IMR-90 (cell line): ENCODE measurements at regions not wholly inside any gene's neighbourhood (a gene's known extent, or its start where the extent isn't known, plus 50 kb on each side); places are given as distances from the start of the nearest gene placed in this dataset.

Experiments used
- ATAC-seq: fragments of 200-7000 bp; cut with Tn5 transposase; 2 replicates; pipeline ENCODE4 v1.9.1; 2020; ENCODE audit warnings: low read depth, mild to moderate bottlenecking, moderate library complexity
- BruUV-seq: library from RNA; stranded (reverse); fragments of 400-500 nt; replicated peaks from 2 replicates; lab custom pipeline; 2021; lab: Mats Ljungman, UMichigan
- CTCF ChIA-PET: fragments of 300-600 bp; formaldehyde crosslinking; extraction: SDS; loops from one replicate; lab custom pipeline; 2021; ENCODE audit warnings: antibody characterized with exemption; lab: Yijun Ruan, JAX
- POLR2A ChIA-PET: fragments of 300-600 bp; sonication (Branson Sonifier 250); formaldehyde crosslinking; loops from one replicate; lab custom pipeline; 2022; ENCODE audit warnings: antibody characterized with exemption; ENCODE audit not compliant: unreplicated experiment; lab: Charles Lee
- DNase-seq: peaks from one replicate; pipeline ENCODE4 v3.0.0; 2013
- H2AFZ ChIP-seq: replicated peaks from 2 replicates; pipeline ENCODE3; 2013; ENCODE audit warnings: low read length, mild to moderate bottlenecking; ENCODE audit not compliant: poor library complexity
- H2AK5ac ChIP-seq: 2 replicates; pipeline ENCODE4 v1.6.1; 2013; ENCODE audit warnings: low read depth, low read length, inconsistent platforms
- H2AK9ac ChIP-seq: replicated peaks from 2 replicates; pipeline ENCODE3; 2013; ENCODE audit warnings: mild to moderate bottlenecking, low read depth, low read length, moderate library complexity; ENCODE audit not compliant: poor library complexity
- H2BK120ac ChIP-seq: 2 replicates; pipeline ENCODE4 v1.6.1; 2013; ENCODE audit warnings: low read depth, low read length, inconsistent platforms
- H2BK15ac ChIP-seq: 3 replicates; pipeline ENCODE4 v1.6.1; 2013; ENCODE audit warnings: low read depth, low read length, inconsistent platforms
- H2BK20ac ChIP-seq: 2 replicates; pipeline ENCODE4 v1.6.1; 2013; ENCODE audit warnings: low read depth, mild to moderate bottlenecking, inconsistent platforms, low read length, moderate library complexity
- H2BK5ac ChIP-seq: 2 replicates; pipeline ENCODE4 v1.6.1; 2013; ENCODE audit warnings: mild to moderate bottlenecking, low read depth, low read length, inconsistent platforms; ENCODE audit not compliant: poor library complexity, severe bottlenecking
- H3K14ac ChIP-seq: replicated peaks from 2 replicates; pipeline ENCODE4 v1.6.1; 2013; ENCODE audit warnings: low read depth, low read length, inconsistent platforms
- H3K18ac ChIP-seq: 2 replicates; pipeline ENCODE4 v1.6.1; 2013; ENCODE audit warnings: low read depth, low read length, control low read depth
- H3K23ac ChIP-seq: 2 replicates; pipeline ENCODE4 v1.6.1; 2013; ENCODE audit warnings: low read depth, low read length, inconsistent platforms
- H3K27ac ChIP-seq: 2 replicates; pipeline ENCODE4 v1.5.1; 2013; ENCODE audit warnings: mild to moderate bottlenecking, control low read depth, low read length; ENCODE audit not compliant: insufficient read depth
- H3K27me3 ChIP-seq: 2 replicates; pipeline ENCODE4 v1.6.1; 2013; ENCODE audit warnings: low read length; ENCODE audit not compliant: control insufficient read depth, insufficient read depth
- H3K36me3 ChIP-seq: 2 replicates; pipeline ENCODE4 v1.6.1; 2013; ENCODE audit warnings: low read length, mixed read lengths; ENCODE audit not compliant: control insufficient read depth, insufficient read depth
- H3K4ac ChIP-seq: 2 replicates; pipeline ENCODE4 v1.6.1; 2013; ENCODE audit warnings: low read depth, low read length, inconsistent platforms
- H3K4me1 ChIP-seq: 2 replicates; pipeline ENCODE4 v1.6.1; 2013; ENCODE audit warnings: low read length, mixed read lengths; ENCODE audit not compliant: control insufficient read depth, insufficient read depth
- H3K4me2 ChIP-seq: 2 replicates; pipeline ENCODE4 v1.6.1; 2013; ENCODE audit warnings: low read depth, mild to moderate bottlenecking, control low read depth, low read length, moderate library complexity
- H3K4me3 ChIP-seq: 2 replicates; pipeline ENCODE4 v1.5.1; 2013; ENCODE audit warnings: low read depth, mild to moderate bottlenecking, control low read depth, low read length, moderate library complexity; ENCODE audit not compliant: insufficient read depth
- H3K56ac ChIP-seq: 2 replicates; pipeline ENCODE4 v1.6.1; 2013; ENCODE audit warnings: low read length, inconsistent platforms; ENCODE audit not compliant: insufficient read depth; ENCODE audit errors: extremely low read depth
- H3K79me1 ChIP-seq, 2 experiments: 2 replicates each; pipeline ENCODE4 v1.6.1; 2013; ENCODE audit warnings: low read length in 2 of 2, inconsistent platforms in 1 of 2, low read depth in 1 of 2
- H3K9ac ChIP-seq: 2 replicates; pipeline ENCODE4 v1.6.1; 2013; ENCODE audit warnings: low read depth, low read length, control low read depth
- H3K9me1 ChIP-seq: 2 replicates; pipeline ENCODE4 v1.6.1; 2013; ENCODE audit warnings: low read length, inconsistent platforms; ENCODE audit not compliant: insufficient read depth
- H3K9me3 ChIP-seq: 2 replicates; pipeline ENCODE4 v1.6.1; 2013; ENCODE audit warnings: low read length; ENCODE audit not compliant: control insufficient read depth, insufficient read depth
- H4K20me1 ChIP-seq: 2 replicates; pipeline ENCODE4 v1.6.1; 2013; ENCODE audit warnings: low read length, inconsistent platforms; ENCODE audit not compliant: insufficient read depth
- H4K5ac ChIP-seq: 2 replicates; pipeline ENCODE4 v1.6.1; 2013; ENCODE audit warnings: mild to moderate bottlenecking, low read depth, low read length, control low read depth
- H4K8ac ChIP-seq, 2 experiments: 2 replicates each; pipeline ENCODE4 v1.6.1; 2013; ENCODE audit warnings: low read depth in 2 of 2, low read length in 2 of 2, control low read depth in 1 of 2, inconsistent platforms in 1 of 2
- H4K91ac ChIP-seq: 2 replicates; pipeline ENCODE4 v1.6.1; 2013; ENCODE audit warnings: low read depth, low read length, inconsistent platforms; ENCODE audit not compliant: insufficient read depth
- MAFK ChIP-seq: IDR thresholded peaks from 2 replicates; pipeline ENCODE4 v1.6.1; 2012; ENCODE audit warnings: low read depth, low read length, improper control_type of control experiment
- MAZ ChIP-seq: IDR thresholded peaks from 2 replicates; pipeline ENCODE4 v1.6.1; 2012; ENCODE audit warnings: low read depth, mild to moderate bottlenecking, low read length, improper control_type of control experiment, moderate library complexity, borderline replicate concordance
- WGBS, 2 experiments: methylation state at CpG; one replicate each; pipeline versions ENCODE4 v1.1.5 to v1.1.7; 2013; ENCODE audit warnings: missing lambda C conversion rate in 2 of 2; ENCODE audit not compliant: insufficient read length in 1 of 2; ENCODE audit errors: extremely low coverage in 2 of 2; 5-methylcytosine and 5-hydroxymethylcytosine counted together
- dilution Hi-C: fragments of 300-500 bp; cut with HindIII; formaldehyde crosslinking; loops from one replicate; pipeline ENCODE4 v1.14.3; 2018; ENCODE audit warnings: low sequenced_read_pairs; ENCODE audit not compliant: unreplicated experiment
- in situ Hi-C: fragments of 300-500 bp; cut with MboI; formaldehyde crosslinking; loops from 3 replicates; pipeline ENCODE4 v1.14.3; 2019; ENCODE audit warnings: low sequenced_read_pairs, inconsistent platforms, mixed read lengths
- intact Hi-C: fragments of 100-400 bp; cut with micrococcal nuclease; formaldehyde crosslinking; loops from 2 replicates; pipeline ENCODE4 v1.10.0; 2022

DNA sequence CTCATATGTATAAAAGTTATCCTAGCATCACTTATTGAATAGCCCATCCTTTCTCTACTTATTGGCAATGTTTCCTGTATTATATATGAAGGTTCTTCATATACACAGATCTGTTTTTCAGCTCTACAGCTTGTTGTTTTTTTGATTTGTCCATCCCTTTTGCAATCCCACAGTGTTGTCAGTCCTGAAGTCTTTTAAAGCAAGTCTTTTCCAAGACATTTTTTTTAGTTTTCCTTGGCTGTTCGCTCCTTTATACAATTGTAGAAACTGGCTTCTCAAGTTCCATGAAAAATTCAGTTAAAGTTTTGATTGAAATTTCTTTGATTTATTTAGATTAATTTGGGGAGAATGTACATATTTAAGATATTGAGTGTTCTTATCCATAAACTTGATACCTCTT lies 295.3 kb upstream of the SORL1-AS1 start:
- Histone ChIP-seq H3K9me3 (peaks cover 2% of the 10 kb centered on the region; the same call in 1 of the 2 replicates), H3K23ac (no peak overlapping the region), H3K4me3 (no peak overlapping the region), H2AK9ac (no peak overlapping the region), H3K4ac (no peak overlapping the region), H4K5ac (no peak overlapping the region), H3K79me1 (no peaks in the 10 kb centered on the region), H3K14ac (no peak overlapping the region), H2BK120ac (no peak overlapping the region), H3K9ac (no peak overlapping the region), H3K36me3 (no peaks in the 10 kb centered on the region), H2AK5ac (no peak overlapping the region), H2BK20ac (no peak overlapping the region), H3K4me1 (no peaks in the 10 kb centered on the region), H4K91ac (no peak overlapping the region), H3K27ac (no peak overlapping the region), H2AFZ (no peak overlapping the region), H2BK5ac (no peak overlapping the region), H3K27me3 (no peaks in the 10 kb centered on the region), H3K4me2 (no peak overlapping the region), H4K8ac (no peak overlapping the region), H3K56ac (no peak overlapping the region), H4K20me1 (no peaks in the 10 kb centered on the region), H3K18ac (no peak overlapping the region), H2BK15ac (no peak overlapping the region), H3K9me1 (no peaks in the 10 kb centered on the region)
- POLR2A ChIA-PET = no interaction called here
- WGBS, 2 experiments = no CpG with 5 or more reads among the region's 1 CpG
- in situ Hi-C loops (no loop called here), intact Hi-C loops (no loop called here), dilution Hi-C loops (no loop called here)
- no peak for TF ChIP-seq MAFK
- TF ChIP-seq MAZ = no peak
- ATAC-seq (no peak), DNase-seq (no peak)
- CTCF ChIA-PET = no interaction called here
- BruUV-seq = no TSS peak
